Mesodermal cell (in vitro differentiated cells): ENCODE measurements at regions not wholly inside any gene's neighbourhood (a gene's known extent, or its start where the extent isn't known, plus 50 kb on each side); places are given as distances from the start of the nearest gene placed in this dataset.

Source experiments
- H3K27ac ChIP-seq: 2 replicates; pipeline ENCODE4 v1.7.0; 2013; ENCODE audit warnings: mild to moderate bottlenecking, low read depth, low read length, moderate library complexity; ENCODE audit not compliant: severe bottlenecking
- H3K36me3 ChIP-seq: 2 replicates; pipeline ENCODE4 v1.7.1; 2013; ENCODE audit warnings: mild to moderate bottlenecking, low read length, moderate library complexity; ENCODE audit not compliant: control insufficient read depth, insufficient read depth
- H3K4me1 ChIP-seq: one replicate; pipeline ENCODE4 v1.7.1; 2013; ENCODE audit warnings: mild to moderate bottlenecking, low read length; ENCODE audit not compliant: insufficient read depth, control insufficient read depth, poor library complexity, severe bottlenecking
- H3K4me3 ChIP-seq: 2 replicates; pipeline ENCODE4 v1.7.0; 2013; ENCODE audit warnings: low read length, control low read depth, mild to moderate bottlenecking; ENCODE audit not compliant: insufficient read depth, poor library complexity, severe bottlenecking; ENCODE audit errors: extremely low read depth
- H3K9me3 ChIP-seq: 2 replicates; pipeline ENCODE4 v1.7.1; 2013; ENCODE audit warnings: mild to moderate bottlenecking, low read length, moderate library complexity; ENCODE audit not compliant: control insufficient read depth
- WGBS, 2 experiments: methylation state at CpG; one replicate each; pipeline ENCODE4 v1.1.5; 2013; ENCODE audit warnings: missing lambda C conversion rate in 2 of 2; ENCODE audit not compliant: insufficient coverage in 2 of 2; 5-methylcytosine and 5-hydroxymethylcytosine counted together

GRCh38 chr7:25359471-25360059 lies 131.3 kb upstream of the NPVF start:
- peak overlapping the region; percentile 80 for H3K27ac ChIP-seq
- peaks cover 3% of the 10 kb centered on the region for H3K9me3 ChIP-seq
- H3K4me1 ChIP-seq, result peaks cover 9% of the 10 kb centered on the region
- H3K36me3 ChIP-seq, result no peaks in the 10 kb centered on the region
- 56 to 79% methylated on average over 3 to 4 of the region's 9 CpGs for WGBS, 2 experiments
- no peak overlapping the region for H3K4me3 ChIP-seq

GRCh38 chr7:25360451-25360850 lies 132.2 kb upstream of the NPVF start:
- H3K36me3 ChIP-seq, result no peaks in the 10 kb centered on the region
- H3K27ac ChIP-seq, result peak overlapping the region; percentile 80
- no peak overlapping the region for H3K4me3 ChIP-seq
- WGBS, 2 experiments, result 100% methylated on average over 1 of the region's 2 CpGs
- H3K9me3 ChIP-seq, result peaks cover 3% of the 10 kb centered on the region
- H3K4me1 ChIP-seq, result peaks cover 9% of the 10 kb centered on the region

- H3K36me3 ChIP-seq, result no peaks in the 10 kb centered on the region
- no peak overlapping the region for H3K4me3 ChIP-seq
- H3K27ac ChIP-seq, result no peak overlapping the region
- 100% methylated on average over 1 of the region's 5 CpGs for WGBS, 2 experiments
- peaks cover 9% of the 10 kb centered on the region for H3K4me1 ChIP-seq
- peaks cover 3% of the 10 kb centered on the region for H3K9me3 ChIP-seq
These were observed 133.1 kb upstream of the NPVF start for GRCh38 chr7:25361387-25361786.

GRCh38 chr7:25361863-25362262 lies 133.6 kb upstream of the NPVF start:
- Histone ChIP-seq H3K4me3 (no peak overlapping the region), H3K4me1 (peaks cover 9% of the 10 kb centered on the region), H3K27ac (no peak overlapping the region), H3K9me3 (peaks cover 3% of the 10 kb centered on the region), H3K36me3 (no peaks in the 10 kb centered on the region)
- no CpG with 5 or more reads among the region's 1 CpG for WGBS, 2 experiments

GRCh38 chr7:25368599-25369201 lies 140.4 kb upstream of the NPVF start:
- no peaks in the 10 kb centered on the region for H3K4me1 ChIP-seq
- no peaks in the 10 kb centered on the region for H3K9me3 ChIP-seq
- no peak overlapping the region for H3K27ac ChIP-seq
- no peak overlapping the region for H3K4me3 ChIP-seq
- H3K36me3 ChIP-seq, result no peaks in the 10 kb centered on the region
- WGBS, 2 experiments, result 84 to 100% methylated on average over 4 to 5 of the region's 5 CpGs

GRCh38 chr7:25369786-25370185 lies 141.5 kb upstream of the NPVF start:
- H3K9me3 ChIP-seq, result no peaks in the 10 kb centered on the region
- no peaks in the 10 kb centered on the region for H3K4me1 ChIP-seq
- no peak overlapping the region for H3K4me3 ChIP-seq
- H3K36me3 ChIP-seq, result no peaks in the 10 kb centered on the region
- H3K27ac ChIP-seq, result no peak overlapping the region
- WGBS, 2 experiments, result 85 to 87% methylated on average over 2 of the region's 4 CpGs

- WGBS, 2 experiments, result 100% methylated on average over 1 of the region's 2 CpGs; no CpG with 5 or more reads in 1 of the 2 experiments
- Histone ChIP-seq H3K9me3 (no peaks in the 10 kb centered on the region), H3K4me3 (no peak overlapping the region), H3K4me1 (peaks cover 6% of the 10 kb centered on the region), H3K27ac (no peak overlapping the region), H3K36me3 (no peaks in the 10 kb centered on the region)
These were observed 143.7 kb upstream of the NPVF start for GRCh38 chr7:25371972-25372371.

- Histone ChIP-seq H3K36me3 (no peaks in the 10 kb centered on the region), H3K9me3 (no peaks in the 10 kb centered on the region), H3K4me3 (no peak overlapping the region), H3K27ac (peak overlapping the region; percentile 67), H3K4me1 (peaks cover 6% of the 10 kb centered on the region)
- no CpG with 5 or more reads among the region's 3 CpGs for WGBS, 2 experiments
These were observed 147.7 kb upstream of the NPVF start for GRCh38 chr7:25375805-25376600.

GRCh38 chr7:25379351-25380300 lies 151.3 kb upstream of the NPVF start:
- Histone ChIP-seq H3K36me3 (no peaks in the 10 kb centered on the region), H3K9me3 (no peaks in the 10 kb centered on the region), H3K4me1 (peaks cover 6% of the 10 kb centered on the region), H3K27ac (no peak overlapping the region), H3K4me3 (no peak overlapping the region)
- 82 to 93% methylated on average over 3 of the region's 5 CpGs for WGBS, 2 experiments

- Histone ChIP-seq H3K9me3 (no peaks in the 10 kb centered on the region), H3K27ac (no peak overlapping the region), H3K4me1 (no peaks in the 10 kb centered on the region), H3K36me3 (no peaks in the 10 kb centered on the region), H3K4me3 (no peak overlapping the region)
- 87 to 100% methylated on average over 2 to 3 of the region's 4 CpGs for WGBS, 2 experiments
These were observed 153.7 kb upstream of the NPVF start for GRCh38 chr7:25381818-25382589.
